ENCODE measurements at regions not wholly inside any gene's neighbourhood (a gene's known extent, or its start where the extent isn't known, plus 50 kb on each side); places are given as distances from the start of the nearest gene placed in this dataset.

GRCh38 chr3:5041315-5041714 is 62.1 kb downstream of the BHLHE40 start:
- Mint-ChIP-seq H3K36me3 (ENCODE audit: low read depth) (no peaks in the 10 kb centered on the region), H3K9me3 (no peaks in the 10 kb centered on the region), H3K4me3 (no peak overlapping the region), H3K27me3 (ENCODE audit: low read depth) (no peaks in the 10 kb centered on the region), H3K4me1 (no peaks in the 10 kb centered on the region), H3K27ac (ENCODE audit: unreplicated experiment) (no peak overlapping the region)
- no peak for TF ChIP-seq CTCF (conservative IDR thresholded peaks at IDR 0.05)
- DNase-seq (ENCODE audit: low read depth, low spot score) = no peak

- H3K9me3 Mint-ChIP-seq = no peaks in the 10 kb centered on the region
- TF ChIP-seq CTCF (conservative IDR thresholded peaks at IDR 0.05) = no peak
- H3K27me3 Mint-ChIP-seq (ENCODE audit: low read depth) = no peaks in the 10 kb centered on the region
- no peaks in the 10 kb centered on the region for H3K36me3 Mint-ChIP-seq (ENCODE audit: low read depth)
- no peak overlapping the region for H3K4me3 Mint-ChIP-seq
- no peak for DNase-seq (ENCODE audit: low read depth, low spot score)
- no peaks in the 10 kb centered on the region for H3K4me1 Mint-ChIP-seq
- no peak overlapping the region for H3K27ac Mint-ChIP-seq (ENCODE audit: unreplicated experiment)
Observed at GRCh38 chr3:5045961-5046360, 66.7 kb downstream of the BHLHE40 start.

- Mint-ChIP-seq H3K9me3 (no peaks in the 10 kb centered on the region), H3K27me3 (ENCODE audit: low read depth) (no peaks in the 10 kb centered on the region), H3K4me1 (no peaks in the 10 kb centered on the region), H3K36me3 (ENCODE audit: low read depth) (no peaks in the 10 kb centered on the region), H3K27ac (ENCODE audit: unreplicated experiment) (no peak overlapping the region), H3K4me3 (no peak overlapping the region)
- no peak for DNase-seq (ENCODE audit: low read depth, low spot score)
- no peak for TF ChIP-seq CTCF (conservative IDR thresholded peaks at IDR 0.05)
Observed at GRCh38 chr3:5047764-5048419, 68.7 kb downstream of the BHLHE40 start.

GRCh38 chr3:5051772-5052171 is 70.3 kb upstream of the ARL8B start:
- H3K27ac Mint-ChIP-seq (ENCODE audit: unreplicated experiment) = no peak overlapping the region
- no peak for TF ChIP-seq CTCF (conservative IDR thresholded peaks at IDR 0.05)
- no peak overlapping the region for H3K4me3 Mint-ChIP-seq

GRCh38 chr3:5052247-5052646 is 69.8 kb upstream of the ARL8B start:
- Mint-ChIP-seq H3K27ac (ENCODE audit: unreplicated experiment) (no peak overlapping the region), H3K27me3 (ENCODE audit: low read depth) (no peaks in the 10 kb centered on the region), H3K4me1 (no peaks in the 10 kb centered on the region), H3K9me3 (no peaks in the 10 kb centered on the region), H3K36me3 (ENCODE audit: low read depth) (no peaks in the 10 kb centered on the region), H3K4me3 (no peak overlapping the region)
- no peak for DNase-seq (ENCODE audit: low read depth, low spot score)
- TF ChIP-seq CTCF (conservative IDR thresholded peaks at IDR 0.05) = no peak

More at GRCh38 chr3:5051772-5052171, 70.3 kb upstream of the ARL8B start:
- no peaks in the 10 kb centered on the region for H3K4me1 Mint-ChIP-seq
- no peaks in the 10 kb centered on the region for H3K36me3 Mint-ChIP-seq (ENCODE audit: low read depth)
- no peak for DNase-seq (ENCODE audit: low read depth, low spot score)
- H3K9me3 Mint-ChIP-seq = no peaks in the 10 kb centered on the region
- no peaks in the 10 kb centered on the region for H3K27me3 Mint-ChIP-seq (ENCODE audit: low read depth)
